Hippocampal formation (tissue), 2 donors: ENCODE measurements at regions not wholly inside any gene's neighbourhood (a gene's known extent, or its start where the extent isn't known, plus 50 kb on each side); places are given as distances from the start of the nearest gene placed in this dataset.

ENCODE experiments used
- DNase-seq, 2 donors: peaks; one replicate each; lab custom pipeline; 2025; lab: John Stamatoyannopoulos, UW

GRCh38 chr13:59447031-59447430, 716.7 kb downstream of the DIAPH3 start:
- DNase-seq = no peak

DNA sequence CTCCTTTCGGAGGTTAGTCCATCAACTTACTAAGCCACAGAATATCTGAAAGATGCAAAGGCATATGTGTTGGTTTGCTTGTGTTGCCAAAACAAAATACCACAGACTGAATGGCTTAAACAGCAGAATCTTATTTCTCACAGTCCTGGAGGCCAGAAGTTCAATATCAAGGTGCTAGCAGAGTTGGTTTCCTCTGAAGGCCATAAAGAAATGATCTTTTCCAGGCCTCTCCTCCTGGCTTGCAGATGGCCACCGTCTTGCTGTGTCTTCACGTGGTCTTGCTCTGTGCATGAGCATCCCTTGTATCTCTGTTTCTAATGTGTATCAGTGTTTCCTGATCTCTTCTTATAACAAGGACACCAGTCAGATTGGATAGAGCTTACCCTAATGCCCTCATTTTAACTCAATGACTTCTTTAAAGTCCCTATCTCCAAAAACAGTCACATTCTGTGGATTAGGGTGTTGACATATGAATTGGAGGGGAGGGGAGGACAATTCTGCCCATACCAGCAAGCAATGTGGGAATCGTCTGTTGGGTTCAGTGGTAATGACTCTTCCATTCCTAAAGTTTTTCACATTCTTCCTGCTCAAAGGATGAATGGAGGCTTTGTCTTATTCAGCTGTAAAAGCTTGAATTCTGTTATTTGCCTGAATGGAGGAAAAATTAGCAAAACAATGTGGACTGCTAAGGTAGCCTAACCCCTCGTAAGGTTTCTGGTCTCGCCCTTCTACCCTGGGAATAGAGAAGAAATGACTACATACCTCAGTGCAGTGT, 715.7 kb downstream of the DIAPH3 start:
- no peak for DNase-seq

- no peak for DNase-seq
Observed at GRCh38 chr13:59449750-59450149, 714.0 kb downstream of the DIAPH3 start.

DNA sequence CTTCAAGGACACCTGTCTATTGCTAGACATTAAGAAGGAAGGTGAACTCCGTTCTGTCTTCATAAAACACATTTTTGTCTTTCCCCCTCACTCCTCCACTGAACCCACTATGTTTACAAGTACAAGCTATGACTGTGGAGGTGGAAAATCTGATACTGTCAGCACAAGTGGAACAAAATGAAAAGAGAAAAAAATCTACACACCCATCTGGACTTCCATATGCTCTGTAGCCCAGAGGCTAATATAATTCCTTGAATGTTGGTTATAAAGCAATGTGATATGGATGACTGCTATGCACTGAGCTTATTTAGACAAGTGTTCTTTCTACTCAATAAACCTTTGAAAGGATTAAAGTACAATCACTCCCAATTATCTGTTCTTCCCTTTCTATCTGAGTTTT, 713.5 kb downstream of the DIAPH3 start:
- DNase-seq = no peak

GRCh38 chr13:59451236-59451635, 712.5 kb downstream of the DIAPH3 start:
- no peak for DNase-seq

DNA sequence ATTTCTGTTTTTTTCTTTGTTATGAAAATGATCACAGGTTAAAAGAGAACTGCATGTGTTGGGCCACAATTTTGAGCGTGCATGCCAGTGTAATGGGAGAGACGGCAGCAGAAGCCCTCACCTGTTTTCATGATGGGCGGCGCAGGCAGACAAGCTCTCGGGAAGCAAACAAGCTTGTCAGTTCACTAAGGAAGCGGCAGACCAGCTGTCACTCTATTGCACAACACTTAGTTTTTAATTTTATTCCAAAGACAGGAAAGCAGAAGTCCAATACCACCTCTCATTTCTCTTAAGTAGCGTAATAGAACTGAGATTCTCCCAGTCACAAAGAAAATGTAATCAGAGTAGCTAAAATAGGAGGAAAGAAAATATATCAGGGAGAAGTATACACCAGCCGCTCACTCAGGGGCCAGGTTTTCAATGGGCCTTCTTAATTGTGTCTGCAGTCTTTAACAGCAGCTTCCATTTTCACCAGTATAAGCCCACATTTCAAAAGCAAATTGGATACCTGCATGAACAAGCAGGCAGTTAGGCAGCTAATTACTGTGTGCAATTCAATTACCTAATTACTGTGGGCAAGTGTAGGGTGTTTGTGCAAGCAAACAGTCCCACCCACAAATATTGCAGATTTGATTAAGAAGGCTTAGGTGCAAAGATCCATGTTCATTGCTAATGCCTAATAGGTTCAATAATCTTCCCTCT, 711.4 kb downstream of the DIAPH3 start:
- DNase-seq = no peak

- DNase-seq = no peak
Observed at GRCh38 chr13:59458908-59459579, 704.7 kb downstream of the DIAPH3 start.

GRCh38 chr13:59459972-59460371, 703.8 kb downstream of the DIAPH3 start:
- DNase-seq = no peak

- no peak for DNase-seq
Observed at GRCh38 chr13:59461411-59461810, 702.3 kb downstream of the DIAPH3 start.

GRCh38 chr13:59463023-59463422, 700.7 kb downstream of the DIAPH3 start:
- no peak for DNase-seq

DNA sequence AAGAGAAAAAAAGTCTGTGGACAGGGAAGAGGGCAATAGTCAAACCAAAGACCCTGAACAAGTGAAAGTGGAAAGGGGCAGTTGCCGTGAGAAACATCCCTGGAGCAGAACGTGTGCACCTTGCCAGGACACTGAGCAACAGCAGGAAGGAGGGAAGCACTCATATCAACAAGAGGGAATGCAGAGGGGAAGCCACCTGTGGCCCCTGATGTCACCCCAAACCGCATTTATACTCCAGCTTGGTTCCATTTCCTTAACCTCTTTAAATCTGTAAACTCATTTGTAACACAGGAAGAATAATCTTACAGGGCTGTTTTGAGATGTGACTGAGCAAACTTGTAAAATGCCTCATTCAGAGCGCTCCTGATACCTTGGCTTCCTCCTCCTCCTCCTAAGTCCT, 698.8 kb downstream of the DIAPH3 start:
- no peak for DNase-seq

DNA sequence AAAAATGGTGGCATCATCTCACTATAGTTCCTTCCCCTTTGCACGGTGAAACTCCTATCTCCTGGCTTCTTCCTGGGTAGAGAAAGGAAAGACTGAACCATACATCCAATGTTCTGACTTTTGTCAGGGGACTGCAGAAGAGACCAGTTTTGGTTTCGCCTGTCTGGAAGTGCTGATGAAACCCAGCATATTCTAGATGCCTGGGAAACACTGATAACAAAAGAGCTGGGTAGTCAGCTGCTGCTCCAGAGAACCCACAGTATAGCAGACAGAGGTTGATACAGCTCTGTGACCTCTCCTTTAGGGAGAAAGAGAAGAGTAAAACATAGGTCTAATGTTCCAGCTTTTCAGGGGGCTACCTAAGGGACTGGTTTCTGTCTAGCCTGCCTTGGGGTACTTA, 695.3 kb downstream of the DIAPH3 start:
- no peak for DNase-seq

- DNase-seq = no peak
Observed at GRCh38 chr13:59471106-59471505, 692.6 kb downstream of the DIAPH3 start.

DNA sequence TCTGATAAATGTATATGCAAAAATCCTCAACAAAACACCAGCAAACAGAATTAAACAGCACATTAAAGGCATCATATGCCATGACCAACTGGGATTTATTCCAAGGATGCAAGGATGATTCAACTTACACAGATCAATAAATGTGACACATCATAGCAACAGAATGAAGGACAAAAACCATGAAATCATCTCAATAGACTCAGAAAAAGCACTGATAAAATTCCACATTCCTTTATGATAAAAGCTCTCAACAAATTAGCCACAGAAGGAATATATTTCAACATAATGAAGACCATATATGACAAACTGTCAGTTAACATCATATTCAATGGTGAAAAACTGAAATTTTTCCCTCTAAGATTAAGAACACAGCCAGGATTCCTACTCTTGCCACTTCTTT, 691.6 kb downstream of the DIAPH3 start:
- DNase-seq = no peak

GRCh38 chr13:59474696-59475095, 689.0 kb downstream of the DIAPH3 start:
- no peak for DNase-seq

DNA sequence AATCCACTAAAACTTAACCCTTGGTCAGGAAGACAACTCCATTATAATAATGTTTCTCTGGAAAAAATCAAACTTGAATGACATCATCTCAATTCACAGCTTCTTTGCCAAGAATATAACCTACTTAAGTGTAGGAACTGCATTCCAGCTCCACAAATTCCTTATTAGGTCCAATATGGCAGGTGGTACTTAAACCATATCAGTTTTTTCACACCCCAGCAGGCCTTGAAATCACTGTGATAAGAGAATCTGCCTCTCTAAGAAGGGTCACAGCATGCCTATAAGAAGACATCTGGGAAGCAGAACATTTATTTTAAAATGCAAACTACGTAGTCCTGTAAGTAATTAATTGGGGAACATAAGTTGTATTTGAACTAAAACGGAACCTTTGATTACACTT, 687.8 kb downstream of the DIAPH3 start:
- no peak for DNase-seq

GRCh38 chr13:59476366-59476765, 687.4 kb downstream of the DIAPH3 start:
- no peak for DNase-seq

DNA sequence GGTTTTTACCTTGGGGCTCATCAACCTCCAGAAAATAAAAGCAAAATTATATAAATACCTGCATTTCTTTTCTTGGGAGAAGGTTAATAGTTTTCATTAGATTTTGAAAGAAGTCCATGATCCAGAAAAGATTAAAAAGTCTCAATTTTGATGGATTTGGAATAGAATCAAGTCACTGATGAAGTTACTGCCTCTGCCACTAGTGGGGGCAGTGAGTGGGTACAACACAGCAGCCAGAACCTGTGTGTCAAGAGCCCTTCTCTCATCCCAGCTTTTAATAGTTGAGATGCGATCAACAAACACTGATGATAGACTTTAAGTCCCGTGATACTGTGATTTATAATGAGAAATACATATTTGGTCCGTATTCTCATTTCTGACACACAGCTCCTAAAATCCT, 686.7 kb downstream of the DIAPH3 start:
- DNase-seq = no peak

DNA sequence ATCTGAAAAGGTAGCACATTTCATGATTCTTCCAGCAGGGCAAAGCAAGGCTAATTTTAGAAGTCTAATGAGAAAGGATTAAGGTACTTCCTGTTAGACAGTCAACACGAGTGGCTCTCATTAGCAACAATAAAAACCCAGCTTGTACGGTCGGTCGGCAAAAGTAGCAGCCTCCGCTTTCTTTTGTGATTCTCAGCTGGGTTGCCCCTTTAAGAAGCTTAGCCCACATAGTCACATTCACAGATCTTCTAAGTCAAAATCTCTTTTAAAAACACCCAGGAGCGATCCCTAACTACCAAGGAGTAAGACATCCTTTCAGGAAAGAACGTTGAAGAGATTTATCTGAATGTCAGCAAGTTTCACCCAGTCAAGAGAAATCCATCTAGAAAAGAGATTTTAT, 684.8 kb downstream of the DIAPH3 start:
- no peak for DNase-seq

GRCh38 chr13:59479629-59480028, 684.1 kb downstream of the DIAPH3 start:
- DNase-seq = no peak

DNA sequence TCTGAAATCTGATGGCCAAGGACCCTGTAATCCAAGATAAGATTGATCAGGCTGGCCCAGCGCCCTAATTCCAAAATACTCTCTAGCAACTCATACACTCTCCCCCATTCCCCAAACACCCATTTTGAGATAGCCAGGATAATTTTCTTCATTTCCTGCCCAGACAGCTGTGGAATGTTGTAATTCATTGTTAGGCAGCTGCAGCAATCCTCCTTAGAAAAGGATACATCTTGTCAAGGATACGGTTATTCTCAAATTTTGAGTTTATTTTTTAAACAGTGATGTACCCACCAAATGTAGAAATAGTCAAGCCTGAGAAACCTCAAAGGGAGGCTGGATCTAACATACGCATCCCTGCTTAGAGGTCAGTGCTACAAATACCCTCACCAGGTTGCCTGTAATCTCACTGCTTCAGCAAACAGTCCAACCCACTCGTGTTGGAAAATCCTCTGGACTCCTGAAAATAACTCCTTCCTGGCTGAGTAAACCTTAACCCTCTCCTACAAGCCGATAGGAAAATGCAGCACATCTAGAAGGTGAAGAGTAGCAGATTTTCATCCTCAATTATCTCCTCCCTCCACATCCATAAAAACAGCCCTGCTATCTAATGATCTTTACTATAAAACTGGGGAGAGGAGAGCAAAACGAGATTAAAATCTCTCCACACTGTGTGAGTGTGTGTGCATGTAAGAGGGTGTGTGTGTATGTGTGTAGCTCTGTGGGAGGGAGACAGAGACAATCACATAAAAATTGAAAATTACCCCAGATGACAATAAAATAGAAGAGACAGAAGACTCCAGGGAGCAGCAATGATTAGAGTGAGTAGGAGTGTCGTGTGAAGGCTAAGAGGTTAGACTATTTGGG, 683.1 kb downstream of the DIAPH3 start:
- DNase-seq = no peak

DNA sequence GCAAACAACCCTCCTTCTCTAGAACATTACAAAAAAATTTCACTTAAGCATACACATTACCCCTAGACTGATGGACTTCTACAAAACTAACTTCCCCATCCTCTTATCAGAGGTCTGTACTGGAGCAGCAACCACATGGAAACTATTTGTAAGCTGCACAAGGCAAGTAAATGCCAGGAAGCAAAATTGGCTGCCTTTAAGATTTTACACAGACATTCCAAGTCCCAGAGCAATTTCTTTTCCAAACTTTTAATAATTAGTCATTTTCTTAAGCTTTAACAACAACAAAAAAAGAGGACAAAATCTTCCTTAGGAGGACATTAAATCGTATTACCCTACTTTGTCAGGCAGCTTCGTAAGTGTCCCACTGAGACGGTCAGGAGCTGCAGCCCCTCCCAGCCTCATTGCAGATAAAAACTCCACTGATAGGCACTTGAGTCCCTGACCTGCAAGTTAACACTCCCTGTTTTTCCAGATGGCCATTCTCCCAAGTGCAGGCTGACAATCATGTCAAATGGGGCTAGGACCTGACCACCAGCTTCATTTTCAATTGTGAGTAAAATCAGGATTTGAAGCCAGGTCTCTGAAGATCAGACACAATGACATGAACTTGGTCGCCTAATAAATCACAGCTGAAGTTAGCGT, 680.1 kb downstream of the DIAPH3 start:
- no peak for DNase-seq
